Neutrophil (primary cell): ENCODE measurements at regions not wholly inside any gene's neighbourhood (a gene's known extent, or its start where the extent isn't known, plus 50 kb on each side); places are given as distances from the start of the nearest gene placed in this dataset.

Source experiments
- H3K27ac ChIP-seq: fragments of 200-600 bp; sonication (generic); 2 replicates; pipeline ENCODE4 v1.5.1; 2016; ENCODE audit warnings: mild to moderate bottlenecking, moderate library complexity
- H3K27me3 ChIP-seq: fragments of 200-600 bp; sonication (generic); 2 replicates; pipeline ENCODE4 v1.6.0; 2016; ENCODE audit warnings: mild to moderate bottlenecking
- H3K36me3 ChIP-seq: fragments of 200-600 bp; sonication (generic); 2 replicates; pipeline ENCODE4 v1.5.1; 2017
- H3K4me1 ChIP-seq, 2 experiments: fragments of 200-600 bp in 1 of 2; sonication (generic) in 1 of 2; 1 replicate in 1 of 2; 2 replicates in 1 of 2; pipeline versions ENCODE4 v1.5.1 to v1.6.1; 2013 to 2016; ENCODE audit warnings: low read depth in 1 of 2, low read length in 1 of 2, mild to moderate bottlenecking in 1 of 2, moderate library complexity in 1 of 2; ENCODE audit not compliant: control insufficient read depth in 1 of 2, insufficient read depth in 1 of 2
- H3K4me3 ChIP-seq, 2 experiments: fragments of 200-600 bp in 1 of 2; sonication (generic) in 1 of 2; 1 replicate in 1 of 2; 2 replicates in 1 of 2; pipeline ENCODE4 v1.5.1; 2013 to 2016; ENCODE audit warnings: low read depth in 1 of 2, low read length in 1 of 2, mild to moderate bottlenecking in 1 of 2, moderate library complexity in 1 of 2
- H3K9me3 ChIP-seq: fragments of 200-600 bp; sonication (generic); 2 replicates; pipeline ENCODE4 v1.5.1; 2016
- CTCF ChIP-seq: fragments of 200-600 bp; sonication (generic); IDR thresholded peaks from 2 replicates; pipeline ENCODE4 v1.5.1; 2016; ENCODE audit warnings: antibody characterized with exemption

DNA sequence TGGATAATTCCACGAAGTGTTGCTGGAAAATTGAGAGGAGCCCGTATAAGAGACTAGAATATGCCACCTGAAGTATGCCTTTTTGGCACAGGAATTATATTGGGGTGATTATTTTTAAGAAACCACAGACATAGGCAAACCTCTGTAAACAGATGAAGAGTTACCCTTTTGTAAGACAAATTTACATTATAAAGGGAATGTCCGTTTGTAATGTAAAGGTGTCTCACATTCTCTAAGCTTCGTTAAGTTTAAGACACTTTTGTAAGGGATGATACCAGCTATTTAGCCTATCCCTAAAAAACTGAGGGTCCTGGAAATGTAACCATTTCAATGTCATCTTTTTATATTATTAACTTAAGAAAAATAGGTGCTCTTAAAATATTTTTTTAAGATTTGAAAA lies 432.8 kb upstream of the SYT4 start:
- no peaks in the 10 kb centered on the region for H3K9me3 ChIP-seq
- TF ChIP-seq CTCF = no peak

GRCh38 chr18:43714343-43715010 lies 437.2 kb upstream of the SYT4 start:
- Histone ChIP-seq H3K36me3 (no peaks in the 10 kb centered on the region), H3K4me1 (no peaks in the 10 kb centered on the region), H3K27me3 (no peaks in the 10 kb centered on the region), H3K27ac (no peak overlapping the region), H3K4me3 (no peak overlapping the region), H3K9me3 (no peaks in the 10 kb centered on the region)
- TF ChIP-seq CTCF = no peak

More for the DNA sequence above, 432.8 kb upstream of the SYT4 start:
- Histone ChIP-seq H3K4me1 (no peaks in the 10 kb centered on the region), H3K4me3 (no peak overlapping the region), H3K36me3 (no peaks in the 10 kb centered on the region), H3K27ac (no peak overlapping the region), H3K27me3 (no peaks in the 10 kb centered on the region)

DNA sequence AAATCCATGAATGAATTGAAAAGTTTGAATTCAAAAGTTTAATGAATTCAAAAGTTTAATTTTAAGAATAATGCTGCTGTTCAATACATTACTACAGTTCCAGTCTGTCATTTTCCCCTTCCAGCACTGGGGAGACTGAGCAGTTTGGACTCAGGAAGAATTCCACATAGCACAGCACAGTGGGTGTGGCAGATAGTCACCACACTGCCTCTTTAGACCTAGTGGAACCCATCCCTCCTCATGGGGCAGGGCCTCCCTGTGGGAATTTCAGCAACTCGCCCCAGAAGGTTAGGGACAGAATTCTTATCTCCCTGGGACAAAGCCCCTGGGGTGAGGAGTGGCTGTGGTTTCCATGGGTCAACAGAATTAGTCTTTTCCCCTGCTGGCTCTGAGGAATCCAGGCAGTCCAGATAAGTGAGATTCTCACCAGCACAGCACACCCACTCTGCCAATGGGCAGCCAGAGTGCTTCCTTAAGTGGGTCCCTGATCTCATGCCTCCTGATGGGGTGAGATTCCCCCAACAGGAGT lies 442.0 kb upstream of the SYT4 start:
- H3K27me3 ChIP-seq = no peaks in the 10 kb centered on the region
- no peak for TF ChIP-seq CTCF
- no peaks in the 10 kb centered on the region for H3K36me3 ChIP-seq
- no peak overlapping the region for H3K4me3 ChIP-seq
- H3K9me3 ChIP-seq = no peaks in the 10 kb centered on the region
- H3K4me1 ChIP-seq = no peaks in the 10 kb centered on the region
- no peak overlapping the region for H3K27ac ChIP-seq

DNA sequence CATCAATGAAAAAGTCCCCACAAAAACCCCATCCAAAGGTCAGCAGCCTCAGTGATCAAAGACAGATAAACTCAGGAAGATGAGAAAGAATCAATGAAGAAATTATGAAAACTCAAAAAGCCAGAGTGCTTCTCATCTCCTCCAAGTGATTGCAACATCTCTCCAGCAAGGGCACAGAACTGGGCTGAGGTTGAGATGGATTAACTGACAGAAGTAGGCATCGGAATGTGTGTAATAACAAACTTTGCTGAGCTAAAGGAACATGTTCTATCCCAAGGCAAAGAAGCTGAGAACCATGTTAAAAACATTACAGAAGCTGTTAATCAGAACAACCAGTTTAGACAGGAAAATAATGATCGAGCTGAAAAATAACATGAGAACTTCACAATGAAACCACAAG lies 442.8 kb upstream of the SYT4 start:
- no peak overlapping the region for H3K27ac ChIP-seq
- H3K36me3 ChIP-seq = no peaks in the 10 kb centered on the region
- no peaks in the 10 kb centered on the region for H3K4me1 ChIP-seq
- no peaks in the 10 kb centered on the region for H3K9me3 ChIP-seq
- H3K27me3 ChIP-seq = no peaks in the 10 kb centered on the region
- TF ChIP-seq CTCF = no peak
- no peak overlapping the region for H3K4me3 ChIP-seq

GRCh38 chr18:43735570-43735969 lies 458.3 kb upstream of the SYT4 start:
- H3K27me3 ChIP-seq = no peaks in the 10 kb centered on the region
- H3K9me3 ChIP-seq = no peaks in the 10 kb centered on the region
- no peak overlapping the region for H3K4me3 ChIP-seq
- H3K36me3 ChIP-seq = no peaks in the 10 kb centered on the region
- H3K4me1 ChIP-seq = no peaks in the 10 kb centered on the region
- TF ChIP-seq CTCF = no peak
- H3K27ac ChIP-seq = no peak overlapping the region
